ENCODE measurements at regions not wholly inside any gene's neighbourhood (a gene's known extent, or its start where the extent isn't known, plus 50 kb on each side); places are given as distances from the start of the nearest gene placed in this dataset.
A peak's percentile ranks its signal among the peaks of the same experiment; 100 is the strongest.

GRCh38 chr6:71392276-71392675, 103.7 kb downstream of the OGFRL1 start (continued):
- TF ChIP-seq ZBTB49 (tag by site-specific recombination; IDR thresholded peaks at IDR 0.05; ENCODE audit: low read depth) (no peak), YY1 (tag by site-specific recombination; IDR thresholded peaks at IDR 0.05) (no peak), ZNF37A (tag by site-specific recombination; IDR thresholded peaks at IDR 0.05) (no peak)

GRCh38 chr6:71393471-71393870, 104.9 kb downstream of the OGFRL1 start:
- H3K36me3 ChIP-seq (ENCODE audit: control insufficient read depth in 2 of 2, insufficient read depth in 1 of 2, low read length in 2 of 2), result peaks cover 0 to 6% of the 10 kb centered on the region in 2 experiments; a peak in 2 of 3 replicates
- ChIA-PET POLR2A (no interaction called here), CTCF (interaction anchor here (0.5 to 1.5 kb wide), 3 partner anchors 10 to 203 kb away, joined by 3 to 7 read pairs (median 3); no protein-coding TSS in a partner anchor)
- H3K9me3 ChIP-seq (ENCODE audit: control insufficient read depth, insufficient read depth, low read depth, low read length), result no peaks in the 10 kb centered on the region
- peaks cover 11% of the 10 kb centered on the region; the same call in 1 of the 2 replicates for H3K4me1 ChIP-seq (ENCODE audit: control insufficient read depth, insufficient read depth, low read length)
- no peak overlapping the region for H3K27ac ChIP-seq (ENCODE audit: extremely low read depth, low read depth, low read length)
- TF ChIP-seq ZSCAN16 (tag by site-specific recombination; IDR thresholded peaks at IDR 0.05), result no peak
- TF ChIP-seq ZNF398 (tag by site-specific recombination; IDR thresholded peaks at IDR 0.05), result no peak
- TF ChIP-seq HOXC10 (CRISPR knock-in tag; IDR thresholded peaks at IDR 0.05), result no peak
- H3K4me3 ChIP-seq (ENCODE audit: low read depth, low read length), result no peak overlapping the region

GRCh38 chr6:71393981-71394432, 105.4 kb downstream of the OGFRL1 start:
- Histone ChIP-seq H3K36me3 (ENCODE audit: control insufficient read depth in 2 of 2, insufficient read depth in 1 of 2, low read length in 2 of 2) (peaks cover 0 to 6% of the 10 kb centered on the region in 2 experiments; a peak in 2 of 3 replicates), H3K9me3 (ENCODE audit: control insufficient read depth, insufficient read depth, low read depth, low read length) (no peaks in the 10 kb centered on the region), H3K4me3 (ENCODE audit: low read depth, low read length) (no peak overlapping the region), H3K4me1 (ENCODE audit: control insufficient read depth, insufficient read depth, low read length) (peaks cover 11% of the 10 kb centered on the region; the same call in 1 of the 2 replicates), H3K27ac (ENCODE audit: extremely low read depth, low read depth, low read length) (no peak overlapping the region)
- TF ChIP-seq ZBTB48 (tag by site-specific recombination; IDR thresholded peaks at IDR 0.05) (peak; percentile 30; the same call in 1 of the 2 replicates), ZNF830 (tag by site-specific recombination; IDR thresholded peaks at IDR 0.05; ENCODE audit: low read depth) (no peak)
- ChIA-PET POLR2A (no interaction called here), CTCF (interaction anchor here (1.5 kb wide), 1 partner anchor 11 kb away, joined by 7 read pairs; no protein-coding TSS in a partner anchor)

- Histone ChIP-seq H3K4me3 (ENCODE audit: low read depth, low read length) (no peak overlapping the region), H3K9me3 (ENCODE audit: control insufficient read depth, insufficient read depth, low read depth, low read length) (no peaks in the 10 kb centered on the region), H3K4me1 (ENCODE audit: control insufficient read depth, insufficient read depth, low read length) (peaks cover 14% of the 10 kb centered on the region), H3K27ac (ENCODE audit: extremely low read depth, low read depth, low read length) (no peak overlapping the region), H3K36me3 (ENCODE audit: control insufficient read depth in 2 of 2, insufficient read depth in 1 of 2, low read length in 2 of 2) (peaks cover 0 to 6% of the 10 kb centered on the region in 2 experiments; a peak in 2 of 3 replicates)
- CTCF ChIA-PET, result interaction anchor here (0.8 kb wide), 2 partner anchors 10 to 23 kb away, joined by 3 read pairs; no protein-coding TSS in a partner anchor
- POLR2A ChIA-PET, result interaction anchor here (1.0 kb wide), 1 partner anchor 22 kb away, joined by 3 read pairs; no protein-coding TSS in a partner anchor
- TF ChIP-seq ZNF133 (tag by site-specific recombination; IDR thresholded peaks at IDR 0.05) (no peak), KLF1 (tag by site-specific recombination; IDR thresholded peaks at IDR 0.05) (no peak), ZNF530 (tag by site-specific recombination; IDR thresholded peaks at IDR 0.05; ENCODE audit: low read depth) (no peak), ZNF184 (tag by site-specific recombination; IDR thresholded peaks at IDR 0.05) (no peak), SP7 (tag by site-specific recombination; IDR thresholded peaks at IDR 0.05) (no peak), ZNF623 (tag by site-specific recombination; IDR thresholded peaks at IDR 0.05) (no peak), ZNF174 (tag by site-specific recombination; IDR thresholded peaks at IDR 0.05) (no peak), PBX3 (CRISPR knock-in tag; IDR thresholded peaks at IDR 0.05) (no peak), ZNF37A (tag by site-specific recombination; IDR thresholded peaks at IDR 0.05) (no peak), ZNF580 (tag by site-specific recombination; IDR thresholded peaks at IDR 0.05) (no peak), ZBTB6 (tag by site-specific recombination; IDR thresholded peaks at IDR 0.05) (no peak), ZFHX2 (tag by site-specific recombination; conservative IDR thresholded peaks at IDR 0.05) (no peak), ZNF621 (tag by site-specific recombination; IDR thresholded peaks at IDR 0.05) (no peak), AEBP2 (tag by site-specific recombination; IDR thresholded peaks at IDR 0.05; ENCODE audit: borderline replicate concordance) (no peak), HOXD13 (CRISPR knock-in tag; IDR thresholded peaks at IDR 0.05; ENCODE audit: borderline replicate concordance) (no peak)
Observed at GRCh38 chr6:71394926-71395325, 106.3 kb downstream of the OGFRL1 start.
